Ovary (tissue), 7 donors: ENCODE measurements at regions not wholly inside any gene's neighbourhood (a gene's known extent, or its start where the extent isn't known, plus 50 kb on each side); places are given as distances from the start of the nearest gene placed in this dataset.

Source experiments
- DNase-seq, 5 donors: peaks; one replicate each; pipeline ENCODE4 v3.0.0-alpha.2; 2019 to 2020
- H3K27ac ChIP-seq, 2 donors: fragments of 200-600 bp; one replicate each; pipeline versions ENCODE4 v1.5.1 to v1.8.0; 2019 to 2022
- H3K27me3 ChIP-seq: fragments of 200-600 bp; one replicate; pipeline ENCODE4 v1.8.0; 2022
- H3K36me3 ChIP-seq: fragments of 200-600 bp; sonication (generic); one replicate; pipeline ENCODE4 v1.5.1; 2019
- H3K4me1 ChIP-seq: one replicate; pipeline ENCODE4 v1.8.1; 2013; ENCODE audit warnings: mild to moderate bottlenecking, moderate library complexity; ENCODE audit not compliant: insufficient read depth
- H3K4me3 ChIP-seq: fragments of 200-600 bp; sonication (generic); one replicate; pipeline ENCODE4 v1.5.1; 2017
- H3K9me3 ChIP-seq, 2 donors: fragments of 200-600 bp in 1 of 2; sonication (generic) in 1 of 2; one replicate each; pipeline versions ENCODE4 v1.5.1 to v1.8.1; 2013 to 2019; ENCODE audit warnings: mild to moderate bottlenecking in 1 of 2, moderate library complexity in 1 of 2
- CTCF ChIP-seq, 3 donors: fragments of 450-650 bp in 2 of 3; fragments of 200-600 bp in 1 of 3; IDR thresholded peaks; one replicate each; pipeline versions ENCODE4 v1.5.1 to v1.8.0; 2016 to 2022; ENCODE audit warnings: antibody characterized with exemption in 3 of 3, mild to moderate bottlenecking in 1 of 3
- EP300 ChIP-seq: sonication (generic); formaldehyde crosslinking; IDR thresholded peaks from one replicate; pipeline ENCODE4 v1.6.1; 2017; ENCODE audit warnings: antibody characterized with exemption
- POLR2A ChIP-seq: fragments of 450-650 bp; IDR thresholded peaks from one replicate; pipeline ENCODE4 v1.6.1; 2017; ENCODE audit warnings: antibody characterized with exemption, mild to moderate bottlenecking, moderate library complexity
- WGBS, 3 donors: extraction: QIAGEN DNeasy Blood & Tissue Kit in 1 of 3; methylation state at CpG; one replicate each; pipeline versions ENCODE4 v1.1.5 to v1.1.7; 2013 to 2017; 5-methylcytosine and 5-hydroxymethylcytosine counted together
- intact Hi-C, 4 donors: fragments of 100-400 bp; cut with DNase I; formaldehyde crosslinking; loops; one replicate each; pipeline versions ENCODE4 v1.11.0 to v1.15.1; 2022 to 2023
- donor health status: DM: no; HTN: no; CAD: no; lungs with moderate emphysema.
- donor health status: DM: no; HTN: no; CAD: no.
- donor health status: Bipolar disorder and iron deficiency.
- donor health status: DM: no; HTN: no; CAD: no.
- donor health status: DM: yes; HTN: yes; CAD: no.

- Histone ChIP-seq H3K4me1 (peaks cover 1% of the 10 kb centered on the region), H3K27me3 (no peaks in the 10 kb centered on the region), H3K4me3 (no peak overlapping the region), H3K36me3 (no peaks in the 10 kb centered on the region), H3K9me3 (no peaks in the 10 kb centered on the region), H3K27ac (no peak overlapping the region)
- WGBS, 3 donors = 72 to 93% (median 74%) methylated on average over 2 of the region's 2 CpGs
- intact Hi-C loops = no loop called here
- TF ChIP-seq POLR2A (no peak), CTCF (IDR thresholded peaks at IDR 0.05) (no peak), EP300 (no peak)
- no peak for DNase-seq
These were observed 381.4 kb downstream of the GADD45G start for GRCh38 chr9:89986190-89986589.

GRCh38 chr9:89988458-89988857, 383.6 kb downstream of the GADD45G start:
- DNase-seq = no peak
- intact Hi-C loops = no loop called here
- Histone ChIP-seq H3K9me3 (no peaks in the 10 kb centered on the region), H3K27me3 (no peaks in the 10 kb centered on the region), H3K27ac (no peak overlapping the region), H3K36me3 (no peaks in the 10 kb centered on the region), H3K4me1 (peaks cover 15% of the 10 kb centered on the region), H3K4me3 (no peak overlapping the region)
- TF ChIP-seq CTCF (IDR thresholded peaks at IDR 0.05) (no peak), POLR2A (no peak), EP300 (no peak)
- WGBS, 3 donors = 11 to 72% (median 59%) methylated on average over 1 of the region's 1 CpG

DNA sequence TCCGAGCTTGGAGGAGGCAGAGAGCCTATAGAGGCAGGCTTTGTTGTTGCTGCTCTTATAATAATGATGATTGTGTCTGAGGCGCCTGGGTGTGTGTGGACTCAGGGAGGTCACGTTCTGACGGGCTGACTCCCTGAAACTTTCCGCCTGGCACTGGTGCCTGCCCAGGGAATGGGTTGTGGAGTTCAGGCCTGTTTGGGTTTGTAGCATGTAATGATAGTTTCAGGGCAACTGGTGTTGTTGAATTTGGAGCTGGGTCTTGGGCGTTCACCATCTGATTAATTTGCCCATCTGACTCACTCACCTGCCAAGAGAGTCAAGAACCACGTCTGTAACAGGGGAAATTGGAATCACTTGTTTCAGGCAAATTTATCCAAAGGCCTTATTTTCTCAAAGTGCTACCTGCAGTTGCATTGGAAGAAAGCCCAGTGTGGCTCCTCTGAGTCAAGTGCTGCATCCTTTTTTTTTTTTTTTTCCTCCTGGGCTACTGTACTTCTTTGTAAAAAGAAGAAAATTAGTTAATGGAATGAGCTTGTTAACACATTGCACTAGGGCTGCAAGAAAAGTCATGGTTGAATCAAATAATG, 386.5 kb downstream of the GADD45G start:
- intact Hi-C loops = loop anchor here in 3 of 4 donors (10.0 kb wide), 1 partner anchor 386 kb away; the partner anchor contains the start of gene GADD45G (in 3 of the 3)
- Histone ChIP-seq H3K36me3 (no peaks in the 10 kb centered on the region), H3K27me3 (no peaks in the 10 kb centered on the region), H3K4me1 (peaks cover 23% of the 10 kb centered on the region), H3K4me3 (no peak overlapping the region), H3K9me3 (no peaks in the 10 kb centered on the region), H3K27ac (no peak overlapping the region)
- 90 to 95% (median 91%) methylated on average over 7 of the region's 7 CpGs for WGBS, 3 donors
- no peak for DNase-seq
- TF ChIP-seq EP300 = no peak
- TF ChIP-seq POLR2A = no peak
- no peak for TF ChIP-seq CTCF (IDR thresholded peaks at IDR 0.05)

- H3K36me3 ChIP-seq = no peaks in the 10 kb centered on the region
- no peaks in the 10 kb centered on the region for H3K9me3 ChIP-seq
- intact Hi-C loops = loop anchor here in 3 of 4 donors (10.0 kb wide), 1 partner anchor 388 kb away; the partner anchor contains the start of gene GADD45G (in 3 of the 3)
- no peak for TF ChIP-seq EP300
- no peak for TF ChIP-seq CTCF (IDR thresholded peaks at IDR 0.05)
- no peak for TF ChIP-seq POLR2A
- 36 to 60% (median 46%) methylated on average over 16 of the region's 16 CpGs for WGBS, 3 donors
- H3K4me3 ChIP-seq = no peak overlapping the region
- H3K27me3 ChIP-seq = no peaks in the 10 kb centered on the region
- peaks cover 23% of the 10 kb centered on the region for H3K4me1 ChIP-seq
- peak overlapping the region in 1 of 2 donors; percentile 30 for H3K27ac ChIP-seq
- DNase-seq = peak; percentile 54 to 79 (median 61)
These were observed 387.8 kb downstream of the GADD45G start for GRCh38 chr9:89992326-89993198.
